Left ventricle myocardium inferior (tissue), 1 donor: ENCODE measurements at regions not wholly inside any gene's neighbourhood (a gene's known extent, or its start where the extent isn't known, plus 50 kb on each side); places are given as distances from the start of the nearest gene placed in this dataset.

Experiments
- DNase-seq: peaks from one replicate; pipeline ENCODE4 v3.0.0-alpha.2; 2020
- H3K27ac ChIP-seq: fragments of 200-600 bp; replicated peaks from 2 replicates; pipeline ENCODE4 v1.8.0; 2021
- H3K27me3 ChIP-seq: fragments of 200-600 bp; 2 replicates; pipeline ENCODE4 v1.8.0; 2021; ENCODE audit warnings: low read depth
- H3K36me3 ChIP-seq: fragments of 200-600 bp; 2 replicates; pipeline ENCODE4 v1.8.0; 2021
- H3K4me1 ChIP-seq: fragments of 200-600 bp; 2 replicates; pipeline ENCODE4 v1.8.0; 2021
- H3K4me3 ChIP-seq: fragments of 200-600 bp; 2 replicates; pipeline ENCODE4 v1.8.0; 2021; ENCODE audit warnings: mild to moderate bottlenecking, moderate library complexity
- H3K9me3 ChIP-seq: fragments of 200-600 bp; replicated peaks from 2 replicates; pipeline ENCODE4 v1.8.0; 2021
- CTCF ChIP-seq: fragments of 200-600 bp; IDR thresholded peaks from 2 replicates; pipeline ENCODE4 v1.8.0; 2021; ENCODE audit warnings: antibody characterized with exemption, mild to moderate bottlenecking, borderline replicate concordance
- intact Hi-C: fragments of 100-400 bp; cut with micrococcal nuclease; formaldehyde crosslinking; loops from one replicate; pipeline ENCODE4 v1.11.0; 2022
- donor health status: DM: no; HTN: yes; CAD: no; lungs with severe emphysema.

DNA sequence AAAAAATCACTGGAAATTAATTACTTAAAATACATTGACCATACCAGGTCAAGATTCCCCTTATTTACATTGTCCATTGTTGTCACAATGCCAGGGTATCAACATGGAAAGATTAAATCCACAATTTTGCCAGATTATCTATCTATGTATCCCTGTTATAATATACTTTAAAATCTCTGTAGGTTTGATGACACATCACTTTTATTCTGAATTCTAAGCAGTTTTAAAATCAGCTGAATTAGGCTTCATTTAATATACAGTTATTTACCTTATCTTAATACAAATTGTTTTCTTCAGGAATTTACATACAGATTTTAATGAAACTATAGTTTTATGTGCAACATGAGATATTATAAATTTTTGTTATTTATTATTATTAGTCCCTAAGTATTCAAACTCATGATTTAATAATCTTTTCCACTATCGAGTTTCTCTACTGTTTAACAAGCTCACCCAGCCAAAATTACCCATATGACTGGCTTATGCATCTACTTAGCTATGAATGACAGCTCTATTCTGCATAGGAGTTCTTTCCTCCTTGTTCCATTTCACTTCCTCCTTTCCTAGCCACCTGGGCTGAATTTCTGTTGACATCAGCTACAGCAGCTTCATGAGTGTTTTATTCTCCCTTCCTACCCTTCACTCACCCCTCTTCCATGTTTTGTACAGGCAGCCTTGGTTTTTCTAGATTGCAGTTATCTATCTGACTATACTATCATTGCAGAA is 654.2 kb upstream of the MAP3K7 start:
- no peaks in the 10 kb centered on the region for H3K9me3 ChIP-seq
- H3K36me3 ChIP-seq, result no peaks in the 10 kb centered on the region
- no peaks in the 10 kb centered on the region for H3K4me1 ChIP-seq
- no peak overlapping the region for H3K27ac ChIP-seq
- no peak for DNase-seq
- intact Hi-C loops, result no loop called here
- H3K27me3 ChIP-seq, result no peaks in the 10 kb centered on the region
- H3K4me3 ChIP-seq, result no peak overlapping the region
- no peak for TF ChIP-seq CTCF

DNA sequence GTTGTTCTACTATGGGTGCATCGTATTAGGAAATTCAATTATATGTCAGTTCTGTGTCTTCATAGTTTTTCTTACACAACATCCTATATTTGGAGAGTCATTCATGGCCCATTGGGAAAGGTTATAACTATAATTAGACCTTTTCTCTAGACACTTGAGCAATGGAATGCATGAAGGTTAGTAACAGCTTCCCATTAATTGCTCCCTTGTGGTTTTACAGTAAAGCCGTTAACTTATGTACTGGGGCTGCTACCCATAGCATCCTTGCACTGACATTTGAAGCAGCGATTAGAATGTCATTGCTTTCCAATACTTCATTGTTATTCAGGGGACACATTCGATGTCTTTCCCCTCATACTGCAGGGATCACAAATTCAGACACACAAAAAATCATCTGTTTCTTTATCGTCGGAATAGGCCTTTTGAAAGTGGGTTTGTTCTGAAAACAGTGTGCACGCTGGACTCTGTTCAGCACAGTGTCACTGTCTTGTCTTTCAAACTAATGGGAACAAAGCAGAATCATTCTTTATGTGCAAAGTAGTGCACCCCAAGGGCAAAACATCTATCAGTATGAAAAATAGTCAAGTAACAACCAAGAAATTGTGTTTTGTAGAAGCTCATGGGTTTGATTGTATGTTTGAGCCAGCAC is 634.3 kb upstream of the MAP3K7 start:
- no peak overlapping the region for H3K4me3 ChIP-seq
- intact Hi-C loops, result no loop called here
- DNase-seq, result no peak
- no peaks in the 10 kb centered on the region for H3K36me3 ChIP-seq
- peaks cover 11% of the 10 kb centered on the region for H3K9me3 ChIP-seq
- H3K4me1 ChIP-seq, result no peaks in the 10 kb centered on the region
- no peaks in the 10 kb centered on the region for H3K27me3 ChIP-seq
- TF ChIP-seq CTCF, result no peak
- H3K27ac ChIP-seq, result no peak overlapping the region

DNA sequence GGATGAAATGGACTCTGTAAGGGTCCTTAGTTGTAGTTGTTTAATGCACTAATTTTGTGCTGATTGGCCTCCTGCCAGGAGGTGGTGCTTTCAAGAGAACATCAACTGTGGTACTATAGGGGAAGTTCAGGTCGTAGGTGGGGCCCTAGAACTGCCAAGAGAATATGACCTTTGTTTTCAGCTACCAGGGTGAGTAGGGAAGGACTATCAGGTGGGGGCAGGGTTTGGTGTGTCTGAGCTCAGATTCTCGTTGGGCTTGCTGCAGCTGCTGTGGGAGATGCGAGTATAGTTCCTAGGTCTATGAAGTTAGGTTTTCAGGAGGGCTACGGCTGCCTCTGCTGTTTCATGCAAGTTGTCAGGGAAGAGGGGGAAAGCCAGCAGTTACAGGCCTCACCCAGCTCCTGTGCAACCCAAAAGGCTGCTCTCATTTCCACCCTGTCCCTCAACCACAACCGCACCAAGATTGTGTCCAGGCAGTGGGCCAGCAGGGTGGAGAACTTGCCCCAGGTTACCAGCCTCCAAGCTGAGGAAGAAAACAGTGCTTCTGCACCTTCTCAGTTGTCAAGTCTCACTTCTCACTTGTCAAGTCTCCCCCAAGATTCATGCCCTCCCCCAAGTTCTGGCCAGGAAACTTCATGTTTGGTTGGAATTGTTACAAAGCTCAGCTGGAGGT is 626.5 kb upstream of the MAP3K7 start:
- no peak for DNase-seq
- Histone ChIP-seq H3K36me3 (no peaks in the 10 kb centered on the region), H3K27me3 (no peaks in the 10 kb centered on the region), H3K4me1 (no peaks in the 10 kb centered on the region), H3K9me3 (peaks cover 41% of the 10 kb centered on the region), H3K4me3 (no peak overlapping the region), H3K27ac (no peak overlapping the region)
- intact Hi-C loops, result no loop called here
- TF ChIP-seq CTCF, result no peak

GRCh38 chr6:91198588-91199255 is 611.9 kb upstream of the MAP3K7 start:
- TF ChIP-seq CTCF, result no peak
- Histone ChIP-seq H3K4me1 (no peaks in the 10 kb centered on the region), H3K36me3 (no peaks in the 10 kb centered on the region), H3K4me3 (no peak overlapping the region), H3K9me3 (no peaks in the 10 kb centered on the region), H3K27me3 (no peaks in the 10 kb centered on the region), H3K27ac (no peak overlapping the region)
- intact Hi-C loops, result no loop called here
- DNase-seq, result no peak

DNA sequence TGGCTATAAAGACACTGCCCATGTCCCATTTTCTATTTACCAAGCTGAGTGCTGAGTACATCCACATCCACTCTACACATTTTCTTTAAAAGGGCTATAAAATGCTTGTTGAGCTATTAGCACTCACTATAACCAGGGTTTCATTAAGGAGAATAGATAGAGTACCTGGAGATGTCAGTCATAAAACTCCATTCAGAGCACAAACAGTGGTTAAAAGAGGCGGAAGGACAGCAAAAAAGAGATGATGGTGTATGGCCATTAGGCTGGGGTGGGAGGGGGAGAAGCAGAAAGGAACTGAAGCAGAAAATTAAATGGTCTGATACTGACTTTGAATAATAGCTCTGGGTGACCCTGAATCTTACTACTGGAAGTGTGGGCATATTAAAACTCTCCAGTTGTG is 609.9 kb upstream of the MAP3K7 start:
- Histone ChIP-seq H3K4me3 (no peak overlapping the region), H3K27me3 (no peaks in the 10 kb centered on the region), H3K9me3 (no peaks in the 10 kb centered on the region), H3K27ac (no peak overlapping the region), H3K36me3 (no peaks in the 10 kb centered on the region), H3K4me1 (no peaks in the 10 kb centered on the region)
- no peak for DNase-seq
- TF ChIP-seq CTCF, result no peak
- intact Hi-C loops, result no loop called here
